ENCODE measurements at regions not wholly inside any gene's neighbourhood (a gene's known extent, or its start where the extent isn't known, plus 50 kb on each side); places are given as distances from the start of the nearest gene placed in this dataset.

GRCh38 chr7:138243430-138243829 lies 167.2 kb downstream of the AKR1D1 start:
- TF ChIP-seq, protein P1, sequence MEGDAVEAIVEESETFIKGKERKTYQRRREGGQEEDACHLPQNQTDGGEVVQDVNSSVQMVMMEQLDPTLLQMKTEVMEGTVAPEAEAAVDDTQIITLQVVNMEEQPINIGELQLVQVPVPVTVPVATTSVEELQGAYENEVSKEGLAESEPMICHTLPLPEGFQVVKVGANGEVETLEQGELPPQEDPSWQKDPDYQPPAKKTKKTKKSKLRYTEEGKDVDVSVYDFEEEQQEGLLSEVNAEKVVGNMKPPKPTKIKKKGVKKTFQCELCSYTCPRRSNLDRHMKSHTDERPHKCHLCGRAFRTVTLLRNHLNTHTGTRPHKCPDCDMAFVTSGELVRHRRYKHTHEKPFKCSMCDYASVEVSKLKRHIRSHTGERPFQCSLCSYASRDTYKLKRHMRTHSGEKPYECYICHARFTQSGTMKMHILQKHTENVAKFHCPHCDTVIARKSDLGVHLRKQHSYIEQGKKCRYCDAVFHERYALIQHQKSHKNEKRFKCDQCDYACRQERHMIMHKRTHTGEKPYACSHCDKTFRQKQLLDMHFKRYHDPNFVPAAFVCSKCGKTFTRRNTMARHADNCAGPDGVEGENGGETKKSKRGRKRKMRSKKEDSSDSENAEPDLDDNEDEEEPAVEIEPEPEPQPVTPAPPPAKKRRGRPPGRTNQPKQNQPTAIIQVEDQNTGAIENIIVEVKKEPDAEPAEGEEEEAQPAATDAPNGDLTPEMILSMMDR (IDR thresholded peaks at IDR 0.05; ENCODE audit: low read depth, low read length, missing control alignments) = no peak
- DNase-seq (ENCODE audit: low read depth) = peak; percentile 20
- in situ Hi-C loops (cut with HindIII; ENCODE audit: low sequenced_read_pairs) = no loop called here
- H3K4me3 ChIP-seq (ENCODE audit: low read depth, low read length) = no peak overlapping the region

- TF ChIP-seq, protein P1 (IDR thresholded peaks at IDR 0.05; ENCODE audit: low read depth, low read length, missing control alignments) = no peak
- no peak for DNase-seq (ENCODE audit: low read depth)
- no peak overlapping the region for H3K4me3 ChIP-seq (ENCODE audit: low read depth, low read length)
- in situ Hi-C loops (cut with HindIII; ENCODE audit: low sequenced_read_pairs) = no loop called here
Measured at GRCh38 chr7:138243836-138244235, 167.6 kb downstream of the AKR1D1 start.

- in situ Hi-C loops (cut with HindIII; ENCODE audit: low sequenced_read_pairs) = no loop called here
- DNase-seq (ENCODE audit: low read depth) = no peak
- H3K4me3 ChIP-seq (ENCODE audit: low read depth, low read length) = no peak overlapping the region
- TF ChIP-seq, protein P1 (IDR thresholded peaks at IDR 0.05; ENCODE audit: low read depth, low read length, missing control alignments) = no peak
Measured at GRCh38 chr7:138244606-138245005, 168.3 kb downstream of the AKR1D1 start.

- TF ChIP-seq, protein P1 (IDR thresholded peaks at IDR 0.05; ENCODE audit: low read depth, low read length, missing control alignments) = no peak
- DNase-seq (ENCODE audit: low read depth) = no peak
- no peak overlapping the region for H3K4me3 ChIP-seq (ENCODE audit: low read depth, low read length)
- in situ Hi-C loops (cut with HindIII; ENCODE audit: low sequenced_read_pairs) = no loop called here
Measured at GRCh38 chr7:138245216-138245615, 169.0 kb downstream of the AKR1D1 start.

DNA sequence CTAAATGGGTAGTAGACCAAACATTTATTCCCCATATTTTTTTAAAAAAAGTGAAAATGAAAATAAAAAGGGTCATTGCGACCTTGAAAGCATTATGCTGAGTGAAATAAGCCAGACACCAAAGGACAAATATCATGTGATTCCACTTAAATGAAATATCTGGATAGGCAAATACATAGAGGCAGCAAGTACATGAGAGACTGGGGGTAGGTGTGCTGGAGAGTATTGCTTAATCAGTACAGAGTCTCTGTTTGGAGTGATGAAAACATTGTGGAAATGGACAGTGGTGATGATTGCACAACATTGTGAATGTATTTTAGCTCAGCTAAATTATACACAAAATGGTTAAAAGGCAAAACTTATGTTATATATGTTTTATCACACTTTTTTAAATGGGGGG lies 169.4 kb downstream of the AKR1D1 start:
- no peak for DNase-seq (ENCODE audit: low read depth)
- TF ChIP-seq, protein P1 (IDR thresholded peaks at IDR 0.05; ENCODE audit: low read depth, low read length, missing control alignments) = no peak
- H3K4me3 ChIP-seq (ENCODE audit: low read depth, low read length) = no peak overlapping the region
- in situ Hi-C loops (cut with HindIII; ENCODE audit: low sequenced_read_pairs) = no loop called here

DNA sequence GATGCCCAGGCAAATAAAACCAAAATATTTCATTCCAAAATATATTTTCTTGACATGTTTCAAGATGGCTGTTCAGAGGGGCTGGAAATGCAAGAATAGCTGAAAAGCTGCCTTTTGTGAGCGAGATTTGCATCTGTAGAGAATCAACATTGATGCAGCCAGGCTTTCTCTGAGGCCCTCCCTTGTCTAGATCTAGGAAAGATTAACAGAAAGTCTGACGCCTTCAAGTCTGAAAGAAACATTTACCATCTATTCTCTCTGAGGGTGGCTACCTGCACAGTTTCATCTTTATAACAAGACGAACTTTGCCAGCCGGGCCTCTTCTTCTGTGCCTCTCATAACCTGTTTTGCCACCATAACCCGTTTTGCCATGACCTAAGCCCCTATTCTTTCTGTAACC lies 170.2 kb downstream of the AKR1D1 start:
- TF ChIP-seq, protein P1 (IDR thresholded peaks at IDR 0.05; ENCODE audit: low read depth, low read length, missing control alignments) = no peak
- no peak for DNase-seq (ENCODE audit: low read depth)
- in situ Hi-C loops (cut with HindIII; ENCODE audit: low sequenced_read_pairs) = no loop called here
- H3K4me3 ChIP-seq (ENCODE audit: low read depth, low read length) = no peak overlapping the region

- TF ChIP-seq, protein P1 (IDR thresholded peaks at IDR 0.05; ENCODE audit: low read depth, low read length, missing control alignments) = no peak
- in situ Hi-C loops (cut with HindIII; ENCODE audit: low sequenced_read_pairs) = no loop called here
- no peak for DNase-seq (ENCODE audit: low read depth)
- H3K4me3 ChIP-seq (ENCODE audit: low read depth, low read length) = no peak overlapping the region
Measured at GRCh38 chr7:138247081-138247480, 170.8 kb downstream of the AKR1D1 start.

All from astrocyte of the cerebellum (primary cell).